ENCODE measurements at regions not wholly inside any gene's neighbourhood (a gene's known extent, or its start where the extent isn't known, plus 50 kb on each side); places are given as distances from the start of the nearest gene placed in this dataset.
"Not testable (repeated sequence)": the region's sequence is repeated elsewhere in the genome, so short reads cannot be mapped to it uniquely, and the experiment has no call there.

- POLR2A ChIA-PET: interaction anchor here in 1 of 2 donors (0.8 kb wide), 1 partner anchor 687 kb away, joined by 9 read pairs; no protein-coding TSS in a partner anchor
- Histone ChIP-seq H3K36me3 (ENCODE audit: control insufficient read depth in 2 of 2, extremely low read depth in 1 of 2, insufficient read depth in 1 of 2, low read length in 1 of 2) (no peaks in the 10 kb centered on the region), H3K4me1 (ENCODE audit: control insufficient read depth in 1 of 2, extremely low read depth in 1 of 2, insufficient read depth in 2 of 2, low read length in 2 of 2) (peaks cover 0 to 3% of the 10 kb centered on the region in 2 experiments), H3K4me3 (ENCODE audit: control insufficient read depth in 1 of 2, extremely low read depth in 1 of 2, low read length in 1 of 2) (no peak overlapping the region), H3K9me3 (no peaks in the 10 kb centered on the region), H3K27ac (ENCODE audit: low read length) (no peak overlapping the region), H3K27me3 (replicated peaks in 1 of 2; ENCODE audit: control insufficient read depth in 2 of 2, extremely low read depth in 1 of 2, insufficient read depth in 2 of 2, low read length in 1 of 2) (peaks cover 0 to 3% of the 10 kb centered on the region in 2 experiments)
- Mint-ChIP-seq H3K4me1 (peaks cover 0 to 8% (median 6%) of the 10 kb centered on the region in 3 donors), H3K27me3 (no peaks in the 10 kb centered on the region), H3K27ac (no peak overlapping the region), H3K4me3 (no peak overlapping the region), H3K36me3 (no peaks in the 10 kb centered on the region), H3K9me3 (no peaks in the 10 kb centered on the region)
- no peak for DNase-seq
- 63% methylated on average over 1 of the region's 3 CpGs for WGBS (ENCODE audit: insufficient coverage)
- ATAC-seq (replicated peaks in 1 of 4): no peak
- CTCF ChIA-PET: no interaction called here
Measured at GRCh38 chr6:142648036-142648451, 296.9 kb downstream of the HIVEP2 start.

GRCh38 chr6:142648526-142648925, 296.4 kb downstream of the HIVEP2 start:
- WGBS (ENCODE audit: insufficient coverage): no CpG with 5 or more reads among the region's 1 CpG
- H3K9me3 Mint-ChIP-seq: no peaks in the 10 kb centered on the region
- H3K27ac ChIP-seq (ENCODE audit: low read length): no peak overlapping the region
- ATAC-seq (replicated peaks in 1 of 4) (no peak), DNase-seq (no peak)
- no peaks in the 10 kb centered on the region for H3K9me3 ChIP-seq
- peaks cover 0 to 8% (median 6%) of the 10 kb centered on the region in 3 donors for H3K4me1 Mint-ChIP-seq
- no peak overlapping the region for H3K4me3 ChIP-seq (ENCODE audit: control insufficient read depth in 1 of 2, extremely low read depth in 1 of 2, low read length in 1 of 2)
- no peak overlapping the region for H3K27ac Mint-ChIP-seq
- peaks cover 0 to 3% of the 10 kb centered on the region in 2 experiments for H3K4me1 ChIP-seq (ENCODE audit: control insufficient read depth in 1 of 2, extremely low read depth in 1 of 2, insufficient read depth in 2 of 2, low read length in 2 of 2)
- POLR2A ChIA-PET: interaction anchor here in 1 of 2 donors (0.8 kb wide), 1 partner anchor 687 kb away, joined by 9 read pairs; no protein-coding TSS in a partner anchor
- CTCF ChIA-PET: no interaction called here
- H3K36me3 Mint-ChIP-seq: no peaks in the 10 kb centered on the region
- no peaks in the 10 kb centered on the region for H3K36me3 ChIP-seq (ENCODE audit: control insufficient read depth in 2 of 2, extremely low read depth in 1 of 2, insufficient read depth in 1 of 2, low read length in 1 of 2)
- no peaks in the 10 kb centered on the region for H3K27me3 Mint-ChIP-seq
- peaks cover 0 to 3% of the 10 kb centered on the region in 2 experiments for H3K27me3 ChIP-seq (replicated peaks in 1 of 2; ENCODE audit: control insufficient read depth in 2 of 2, extremely low read depth in 1 of 2, insufficient read depth in 2 of 2, low read length in 1 of 2)
- H3K4me3 Mint-ChIP-seq: no peak overlapping the region

GRCh38 chr6:142649438-142650234, 295.3 kb downstream of the HIVEP2 start:
- not testable (repeated sequence) for H3K27me3 Mint-ChIP-seq

GRCh38 chr6:142651384-142651783, 293.6 kb downstream of the HIVEP2 start:
- CTCF ChIA-PET: no interaction called here
- no peak overlapping the region for H3K4me3 Mint-ChIP-seq
- Histone ChIP-seq H3K27ac (ENCODE audit: low read length) (no peak overlapping the region), H3K4me1 (ENCODE audit: control insufficient read depth in 1 of 2, extremely low read depth in 1 of 2, insufficient read depth in 2 of 2, low read length in 2 of 2) (peaks cover 0 to 3% of the 10 kb centered on the region in 2 experiments), H3K9me3 (no peaks in the 10 kb centered on the region), H3K4me3 (ENCODE audit: control insufficient read depth in 1 of 2, extremely low read depth in 1 of 2, low read length in 1 of 2) (no peak overlapping the region), H3K27me3 (replicated peaks in 1 of 2; ENCODE audit: control insufficient read depth in 2 of 2, extremely low read depth in 1 of 2, insufficient read depth in 2 of 2, low read length in 1 of 2) (peaks cover 0 to 3% of the 10 kb centered on the region in 2 experiments), H3K36me3 (ENCODE audit: control insufficient read depth in 2 of 2, extremely low read depth in 1 of 2, insufficient read depth in 1 of 2, low read length in 1 of 2) (no peaks in the 10 kb centered on the region)
- H3K27me3 Mint-ChIP-seq: peaks cover 0 to 3% of the 10 kb centered on the region in 2 donors
- H3K4me1 Mint-ChIP-seq: peaks cover 0 to 8% (median 6%) of the 10 kb centered on the region in 3 donors
- H3K9me3 Mint-ChIP-seq: no peaks in the 10 kb centered on the region
- no peak overlapping the region for H3K27ac Mint-ChIP-seq
- H3K36me3 Mint-ChIP-seq: no peaks in the 10 kb centered on the region
- DNase-seq (no peak), ATAC-seq (replicated peaks in 1 of 4) (no peak)
- POLR2A ChIA-PET: interaction anchor here in 1 of 2 donors (0.6 kb wide), 1 partner anchor 50 kb away, joined by 3 read pairs; no protein-coding TSS in a partner anchor
- no CpG with 5 or more reads among the region's 3 CpGs for WGBS (ENCODE audit: insufficient coverage)

More at GRCh38 chr6:142649438-142650234, 295.3 kb downstream of the HIVEP2 start:
- H3K36me3 Mint-ChIP-seq; H3K4me3 Mint-ChIP-seq; H3K27ac ChIP-seq (ENCODE audit: low read length); DNase-seq; ATAC-seq (replicated peaks in 1 of 4); H3K4me1 Mint-ChIP-seq; H3K9me3 ChIP-seq; H3K4me1 ChIP-seq (ENCODE audit: control insufficient read depth in 1 of 2, extremely low read depth in 1 of 2, insufficient read depth in 2 of 2, low read length in 2 of 2); H3K27me3 ChIP-seq (replicated peaks in 1 of 2; ENCODE audit: control insufficient read depth in 2 of 2, extremely low read depth in 1 of 2, insufficient read depth in 2 of 2, low read length in 1 of 2); H3K27ac Mint-ChIP-seq; POLR2A ChIA-PET; H3K36me3 ChIP-seq (ENCODE audit: control insufficient read depth in 2 of 2, extremely low read depth in 1 of 2, insufficient read depth in 1 of 2, low read length in 1 of 2); CTCF ChIA-PET; H3K9me3 Mint-ChIP-seq; H3K4me3 ChIP-seq (ENCODE audit: control insufficient read depth in 1 of 2, extremely low read depth in 1 of 2, low read length in 1 of 2): not testable (repeated sequence)
- 80% methylated on average over 2 of the region's 11 CpGs for WGBS (ENCODE audit: insufficient coverage)

GRCh38 chr6:142653710-142654420, 291.1 kb downstream of the HIVEP2 start:
- DNase-seq (no peak), ATAC-seq (replicated peaks in 1 of 4) (no peak)
- CTCF ChIA-PET: no interaction called here
- no peaks in the 10 kb centered on the region for H3K4me1 Mint-ChIP-seq
- POLR2A ChIA-PET: no interaction called here
- peaks cover 0 to 6% of the 10 kb centered on the region in 2 donors for H3K27me3 Mint-ChIP-seq
- Histone ChIP-seq H3K9me3 (no peaks in the 10 kb centered on the region), H3K36me3 (ENCODE audit: control insufficient read depth in 2 of 2, extremely low read depth in 1 of 2, insufficient read depth in 1 of 2, low read length in 1 of 2) (no peaks in the 10 kb centered on the region), H3K4me3 (ENCODE audit: control insufficient read depth in 1 of 2, extremely low read depth in 1 of 2, low read length in 1 of 2) (no peak overlapping the region), H3K4me1 (ENCODE audit: control insufficient read depth in 1 of 2, extremely low read depth in 1 of 2, insufficient read depth in 2 of 2, low read length in 2 of 2) (no peaks in the 10 kb centered on the region), H3K27me3 (replicated peaks in 1 of 2; ENCODE audit: control insufficient read depth in 2 of 2, extremely low read depth in 1 of 2, insufficient read depth in 2 of 2, low read length in 1 of 2) (peaks cover 0 to 3% of the 10 kb centered on the region in 2 experiments), H3K27ac (ENCODE audit: low read length) (no peak overlapping the region)
- H3K4me3 Mint-ChIP-seq: no peak overlapping the region
- no peaks in the 10 kb centered on the region for H3K9me3 Mint-ChIP-seq
- H3K36me3 Mint-ChIP-seq: no peaks in the 10 kb centered on the region
- no CpG with 5 or more reads among the region's 5 CpGs for WGBS (ENCODE audit: insufficient coverage)
- no peak overlapping the region for H3K27ac Mint-ChIP-seq

- Mint-ChIP-seq H3K27ac (no peak overlapping the region), H3K4me3 (no peak overlapping the region), H3K36me3 (no peaks in the 10 kb centered on the region), H3K9me3 (peaks cover 10 to 19% (median 16%) of the 10 kb centered on the region in 3 donors), H3K27me3 (peaks cover 0 to 6% of the 10 kb centered on the region in 2 donors), H3K4me1 (no peaks in the 10 kb centered on the region)
- Histone ChIP-seq H3K4me3 (ENCODE audit: control insufficient read depth in 1 of 2, extremely low read depth in 1 of 2, low read length in 1 of 2) (no peak overlapping the region), H3K27me3 (replicated peaks in 1 of 2; ENCODE audit: control insufficient read depth in 2 of 2, extremely low read depth in 1 of 2, insufficient read depth in 2 of 2, low read length in 1 of 2) (no peaks in the 10 kb centered on the region), H3K36me3 (ENCODE audit: control insufficient read depth in 2 of 2, extremely low read depth in 1 of 2, insufficient read depth in 1 of 2, low read length in 1 of 2) (no peaks in the 10 kb centered on the region), H3K9me3 (no peaks in the 10 kb centered on the region), H3K27ac (ENCODE audit: low read length) (no peak overlapping the region), H3K4me1 (ENCODE audit: control insufficient read depth in 1 of 2, extremely low read depth in 1 of 2, insufficient read depth in 2 of 2, low read length in 2 of 2) (no peaks in the 10 kb centered on the region)
- ChIA-PET CTCF (no interaction called here), POLR2A (no interaction called here)
- no CpG with 5 or more reads among the region's 2 CpGs for WGBS (ENCODE audit: insufficient coverage)
- ATAC-seq (replicated peaks in 1 of 4) (no peak), DNase-seq (no peak)
Measured at GRCh38 chr6:142659661-142660060, 285.3 kb downstream of the HIVEP2 start.

Data from T-cell (primary cell).